GM23338 (cell line): ENCODE measurements at regions not wholly inside any gene's neighbourhood (a gene's known extent, or its start where the extent isn't known, plus 50 kb on each side); places are given as distances from the start of the nearest gene placed in this dataset.

Source experiments
- ATAC-seq: fragments of 200-7000 bp; cut with Tn5 transposase; 3 replicates; pipeline ENCODE4 v1.9.1; 2020
- DNase-seq: peaks from one replicate; pipeline ENCODE4 v3.0.0-alpha.2; 2015; ENCODE audit warnings: low spot score
- H2AFZ ChIP-seq: fragments of 200-600 bp; sonication (generic); 2 replicates; pipeline ENCODE4 v1.8.0; 2016; ENCODE audit warnings: antibody characterized with exemption, mild to moderate bottlenecking, moderate library complexity
- H3F3A ChIP-seq: fragments of 200-600 bp; sonication (generic); replicated peaks from 2 replicates; pipeline ENCODE4 v1.8.0; 2017; ENCODE audit warnings: antibody characterized with exemption, mixed run types, low read depth
- H3K27ac ChIP-seq: fragments of 200-600 bp; sonication (generic); 2 replicates; pipeline ENCODE4 v1.6.1; 2016; ENCODE audit warnings: low read depth
- H3K27me3 ChIP-seq: fragments of 200-600 bp; sonication (generic); 2 replicates; pipeline ENCODE4 v1.8.0; 2016; ENCODE audit warnings: mild to moderate bottlenecking, mixed run types, moderate library complexity; ENCODE audit not compliant: insufficient read depth
- H3K36me3 ChIP-seq: fragments of 200-600 bp; sonication (generic); 2 replicates; pipeline ENCODE4 v1.8.0; 2016; ENCODE audit warnings: mild to moderate bottlenecking; ENCODE audit not compliant: insufficient read depth
- H3K4me1 ChIP-seq: fragments of 200-600 bp; sonication (generic); 2 replicates; pipeline ENCODE4 v1.8.0; 2016; ENCODE audit warnings: mild to moderate bottlenecking, moderate library complexity; ENCODE audit not compliant: insufficient read depth
- H3K4me2 ChIP-seq: fragments of 200-600 bp; sonication (generic); 2 replicates; pipeline ENCODE4 v1.7.1; 2017; ENCODE audit warnings: mixed run types
- H3K4me3 ChIP-seq: fragments of 200-600 bp; sonication (generic); 2 replicates; pipeline ENCODE4 v1.6.1; 2016; ENCODE audit warnings: mixed run types
- H3K79me2 ChIP-seq: fragments of 200-600 bp; sonication (generic); replicated peaks from 2 replicates; pipeline ENCODE4 v1.8.0; 2017; ENCODE audit warnings: mild to moderate bottlenecking; ENCODE audit not compliant: insufficient read depth
- H3K9me2 ChIP-seq: fragments of 200-600 bp; sonication (generic); 2 replicates; pipeline ENCODE4 v1.8.0; 2017; ENCODE audit not compliant: insufficient read depth
- H4K20me1 ChIP-seq: fragments of 200-600 bp; sonication (generic); replicated peaks from 2 replicates; pipeline ENCODE4 v1.8.0; 2017; ENCODE audit warnings: mild to moderate bottlenecking; ENCODE audit not compliant: insufficient read depth
- H3K27ac Mint-ChIP-seq: 2 replicates; pipeline ENCODE4 v1.8.0; 2020; ENCODE audit warnings: inconsistent platforms, mild to moderate bottlenecking, moderate library complexity, mixed read lengths
- H3K27me3 Mint-ChIP-seq: 3 replicates; pipeline ENCODE4 v1.8.0; 2022; ENCODE audit warnings: low read depth, mild to moderate bottlenecking, moderate library complexity, mixed read lengths, inconsistent platforms; ENCODE audit not compliant: insufficient read depth, poor library complexity
- H3K36me3 Mint-ChIP-seq: 3 replicates; pipeline ENCODE4 v1.8.0; 2021; ENCODE audit warnings: low read depth, mild to moderate bottlenecking, inconsistent platforms, moderate library complexity, mixed read lengths
- H3K4me1 Mint-ChIP-seq: 3 replicates; pipeline ENCODE4 v1.8.0; 2020; ENCODE audit warnings: mild to moderate bottlenecking, inconsistent platforms, mixed read lengths
- H3K4me3 Mint-ChIP-seq: 3 replicates; pipeline ENCODE4 v1.8.0; 2021; ENCODE audit warnings: moderate library complexity, mild to moderate bottlenecking, inconsistent platforms, mixed read lengths
- H3K9me3 Mint-ChIP-seq: 3 replicates; pipeline ENCODE4 v1.8.0; 2020; ENCODE audit warnings: moderate library complexity, mild to moderate bottlenecking, inconsistent platforms, mixed read lengths
- CREB1 ChIP-seq: fragments of 250-450 bp; sonication (Bioruptor Pico); IDR thresholded peaks from 2 replicates; pipeline ENCODE4 v1.5.0; 2020; ENCODE audit warnings: low read depth, mild to moderate bottlenecking, moderate library complexity
- EZH2 ChIP-seq: fragments of 200-600 bp; sonication (generic); IDR thresholded peaks from one replicate; pipeline ENCODE4 v1.8.0; 2017; ENCODE audit warnings: antibody characterized with exemption, mild to moderate bottlenecking, low read depth; ENCODE audit not compliant: unreplicated experiment
- EZH2phosphoT487 ChIP-seq: fragments of 200-600 bp; sonication (generic); IDR thresholded peaks from one replicate; pipeline ENCODE4 v1.8.1; 2018; ENCODE audit warnings: antibody characterized with exemption; ENCODE audit not compliant: unreplicated experiment
- JUNB ChIP-seq: IDR thresholded peaks from one replicate; pipeline ENCODE4 v1.6.1; 2016; ENCODE audit warnings: antibody characterized with exemption; ENCODE audit not compliant: unreplicated experiment
- NANOG ChIP-seq: IDR thresholded peaks from 2 replicates; pipeline ENCODE4 v1.6.1; 2016; ENCODE audit warnings: antibody characterized with exemption, borderline replicate concordance
- POLR2AphosphoS5 ChIP-seq: IDR thresholded peaks from 2 replicates; pipeline ENCODE4 v1.6.1; 2016; ENCODE audit warnings: antibody characterized with exemption, low read depth
- REST ChIP-seq: IDR thresholded peaks from one replicate; pipeline ENCODE4 v1.6.1; 2018; ENCODE audit warnings: antibody characterized with exemption; ENCODE audit not compliant: unreplicated experiment
- STAT1 ChIP-seq: IDR thresholded peaks from one replicate; pipeline ENCODE4 v1.6.1; 2016; ENCODE audit warnings: antibody characterized with exemption; ENCODE audit not compliant: unreplicated experiment
- ZNF114 ChIP-seq: fragments of 250-450 bp; sonication (Bioruptor Pico); IDR thresholded peaks from 2 replicates; pipeline ENCODE4 v1.5.0; 2020; ENCODE audit warnings: mild to moderate bottlenecking, moderate library complexity
- ZNF331 ChIP-seq: fragments of 250-450 bp; sonication (Bioruptor Pico); IDR thresholded peaks from 2 replicates; pipeline ENCODE4 v1.5.0; 2020; ENCODE audit warnings: low read depth, mild to moderate bottlenecking, moderate library complexity
- TF ChIP-seq, protein P1 (sequence below): IDR thresholded peaks from 2 replicates; pipeline ENCODE4 v1.6.1; 2016; ENCODE audit warnings: antibody characterized with exemption
- TF ChIP-seq, protein P2 (sequence below): fragments of 250-450 bp; sonication (Bioruptor Pico); IDR thresholded peaks from 2 replicates; pipeline ENCODE4 v1.5.0; 2020; ENCODE audit warnings: mild to moderate bottlenecking, moderate library complexity

DNA sequence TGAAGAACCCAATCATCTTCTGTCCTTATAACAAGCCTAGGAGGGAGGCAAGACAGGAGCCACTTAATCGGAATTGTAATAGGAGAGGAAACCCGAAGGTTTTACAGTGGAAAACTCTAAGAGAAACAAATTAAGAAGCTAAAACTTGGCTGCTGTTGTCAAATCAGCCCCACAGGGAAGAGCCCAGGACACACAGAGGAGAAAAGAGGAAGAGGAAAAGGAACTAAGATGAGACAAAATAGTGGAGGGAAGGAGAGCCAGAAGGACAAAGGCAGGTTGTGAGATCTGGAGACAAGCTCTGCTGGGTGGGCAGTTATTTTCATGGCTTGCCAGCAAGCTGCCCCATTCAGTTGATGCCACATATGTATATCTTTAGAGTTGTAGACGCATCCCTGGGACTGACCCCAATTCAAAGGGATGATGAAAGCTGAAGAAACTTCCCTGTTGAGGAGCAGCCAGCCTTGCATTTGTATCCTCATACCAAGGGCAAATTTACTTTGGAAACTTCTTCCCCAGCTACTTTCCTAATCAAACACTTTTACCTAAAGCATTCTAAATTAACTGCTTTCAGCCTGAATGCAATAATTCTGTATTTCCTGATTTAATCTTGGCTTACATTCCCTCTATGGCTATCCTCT lies 499.8 kb upstream of the MEIS1 start (continued):
- TF ChIP-seq, protein P1, sequence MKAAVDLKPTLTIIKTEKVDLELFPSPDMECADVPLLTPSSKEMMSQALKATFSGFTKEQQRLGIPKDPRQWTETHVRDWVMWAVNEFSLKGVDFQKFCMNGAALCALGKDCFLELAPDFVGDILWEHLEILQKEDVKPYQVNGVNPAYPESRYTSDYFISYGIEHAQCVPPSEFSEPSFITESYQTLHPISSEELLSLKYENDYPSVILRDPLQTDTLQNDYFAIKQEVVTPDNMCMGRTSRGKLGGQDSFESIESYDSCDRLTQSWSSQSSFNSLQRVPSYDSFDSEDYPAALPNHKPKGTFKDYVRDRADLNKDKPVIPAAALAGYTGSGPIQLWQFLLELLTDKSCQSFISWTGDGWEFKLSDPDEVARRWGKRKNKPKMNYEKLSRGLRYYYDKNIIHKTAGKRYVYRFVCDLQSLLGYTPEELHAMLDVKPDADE = no peak
- TF ChIP-seq, protein P2, sequence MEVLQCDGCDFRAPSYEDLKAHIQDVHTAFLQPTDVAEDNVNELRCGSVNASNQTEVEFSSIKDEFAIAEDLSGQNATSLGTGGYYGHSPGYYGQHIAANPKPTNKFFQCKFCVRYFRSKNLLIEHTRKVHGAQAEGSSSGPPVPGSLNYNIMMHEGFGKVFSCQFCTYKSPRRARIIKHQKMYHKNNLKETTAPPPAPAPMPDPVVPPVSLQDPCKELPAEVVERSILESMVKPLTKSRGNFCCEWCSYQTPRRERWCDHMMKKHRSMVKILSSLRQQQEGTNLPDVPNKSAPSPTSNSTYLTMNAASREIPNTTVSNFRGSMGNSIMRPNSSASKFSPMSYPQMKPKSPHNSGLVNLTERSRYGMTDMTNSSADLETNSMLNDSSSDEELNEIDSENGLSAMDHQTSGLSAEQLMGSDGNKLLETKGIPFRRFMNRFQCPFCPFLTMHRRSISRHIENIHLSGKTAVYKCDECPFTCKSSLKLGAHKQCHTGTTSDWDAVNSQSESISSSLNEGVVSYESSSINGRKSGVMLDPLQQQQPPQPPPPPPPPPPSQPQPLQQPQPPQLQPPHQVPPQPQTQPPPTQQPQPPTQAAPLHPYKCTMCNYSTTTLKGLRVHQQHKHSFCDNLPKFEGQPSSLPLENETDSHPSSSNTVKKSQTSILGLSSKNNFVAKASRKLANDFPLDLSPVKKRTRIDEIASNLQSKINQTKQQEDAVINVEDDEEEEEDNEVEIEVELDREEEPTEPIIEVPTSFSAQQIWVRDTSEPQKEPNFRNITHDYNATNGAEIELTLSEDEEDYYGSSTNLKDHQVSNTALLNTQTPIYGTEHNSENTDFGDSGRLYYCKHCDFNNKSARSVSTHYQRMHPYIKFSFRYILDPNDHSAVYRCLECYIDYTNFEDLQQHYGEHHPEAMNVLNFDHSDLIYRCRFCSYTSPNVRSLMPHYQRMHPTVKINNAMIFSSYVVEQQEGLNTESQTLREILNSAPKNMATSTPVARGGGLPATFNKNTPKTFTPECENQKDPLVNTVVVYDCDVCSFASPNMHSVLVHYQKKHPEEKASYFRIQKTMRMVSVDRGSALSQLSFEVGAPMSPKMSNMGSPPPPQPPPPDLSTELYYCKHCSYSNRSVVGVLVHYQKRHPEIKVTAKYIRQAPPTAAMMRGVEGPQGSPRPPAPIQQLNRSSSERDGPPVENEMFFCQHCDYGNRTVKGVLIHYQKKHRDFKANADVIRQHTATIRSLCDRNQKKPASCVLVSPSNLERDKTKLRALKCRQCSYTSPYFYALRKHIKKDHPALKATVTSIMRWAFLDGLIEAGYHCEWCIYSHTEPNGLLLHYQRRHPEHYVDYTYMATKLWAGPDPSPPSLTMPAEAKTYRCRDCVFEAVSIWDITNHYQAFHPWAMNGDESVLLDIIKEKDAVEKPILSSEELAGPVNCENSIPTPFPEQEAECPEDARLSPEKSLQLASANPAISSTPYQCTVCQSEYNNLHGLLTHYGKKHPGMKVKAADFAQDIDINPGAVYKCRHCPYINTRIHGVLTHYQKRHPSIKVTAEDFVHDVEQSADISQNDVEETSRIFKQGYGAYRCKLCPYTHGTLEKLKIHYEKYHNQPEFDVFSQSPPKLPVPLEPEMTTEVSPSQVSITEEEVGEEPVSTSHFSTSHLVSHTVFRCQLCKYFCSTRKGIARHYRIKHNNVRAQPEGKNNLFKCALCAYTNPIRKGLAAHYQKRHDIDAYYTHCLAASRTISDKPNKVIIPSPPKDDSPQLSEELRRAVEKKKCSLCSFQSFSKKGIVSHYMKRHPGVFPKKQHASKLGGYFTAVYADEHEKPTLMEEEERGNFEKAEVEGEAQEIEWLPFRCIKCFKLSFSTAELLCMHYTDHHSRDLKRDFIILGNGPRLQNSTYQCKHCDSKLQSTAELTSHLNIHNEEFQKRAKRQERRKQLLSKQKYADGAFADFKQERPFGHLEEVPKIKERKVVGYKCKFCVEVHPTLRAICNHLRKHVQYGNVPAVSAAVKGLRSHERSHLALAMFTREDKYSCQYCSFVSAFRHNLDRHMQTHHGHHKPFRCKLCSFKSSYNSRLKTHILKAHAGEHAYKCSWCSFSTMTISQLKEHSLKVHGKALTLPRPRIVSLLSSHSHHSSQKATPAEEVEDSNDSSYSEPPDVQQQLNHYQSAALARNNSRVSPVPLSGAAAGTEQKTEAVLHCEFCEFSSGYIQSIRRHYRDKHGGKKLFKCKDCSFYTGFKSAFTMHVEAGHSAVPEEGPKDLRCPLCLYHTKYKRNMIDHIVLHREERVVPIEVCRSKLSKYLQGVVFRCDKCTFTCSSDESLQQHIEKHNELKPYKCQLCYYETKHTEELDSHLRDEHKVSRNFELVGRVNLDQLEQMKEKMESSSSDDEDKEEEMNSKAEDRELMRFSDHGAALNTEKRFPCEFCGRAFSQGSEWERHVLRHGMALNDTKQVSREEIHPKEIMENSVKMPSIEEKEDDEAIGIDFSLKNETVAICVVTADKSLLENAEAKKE (CRISPR knock-in tag) = no peak
- TF ChIP-seq EZH2phosphoT487 = no peak
- TF ChIP-seq POLR2AphosphoS5 = no peak
- TF ChIP-seq NANOG = no peak
- no peak for TF ChIP-seq ZNF331 (CRISPR knock-in tag)
- TF ChIP-seq STAT1 = no peak
- no peak for TF ChIP-seq CREB1 (CRISPR knock-in tag)
- TF ChIP-seq ZNF114 (CRISPR knock-in tag) = no peak

GRCh38 chr2:65932571-65932970 lies 500.2 kb upstream of the SPRED2 start:
- Histone ChIP-seq H3K4me2 (no peak overlapping the region), H3K27ac (no peak overlapping the region), H3K36me3 (no peaks in the 10 kb centered on the region), H4K20me1 (no peaks in the 10 kb centered on the region), H3K9me2 (peaks cover 13% of the 10 kb centered on the region), H3K27me3 (no peaks in the 10 kb centered on the region), H3K4me3 (no peak overlapping the region), H2AFZ (no peak overlapping the region), H3K4me1 (no peaks in the 10 kb centered on the region), H3F3A (no peaks in the 10 kb centered on the region), H3K79me2 (no peaks in the 10 kb centered on the region)
- DNase-seq (no peak), ATAC-seq (no peak)
- TF ChIP-seq EZH2 = no peak
- TF ChIP-seq, protein P1 = no peak
- TF ChIP-seq ZNF331 (CRISPR knock-in tag) = no peak
- no peak for TF ChIP-seq JUNB
- TF ChIP-seq NANOG = no peak
- no peak for TF ChIP-seq CREB1 (CRISPR knock-in tag)
- no peak for TF ChIP-seq ZNF114 (CRISPR knock-in tag)
- no peak for TF ChIP-seq REST
- TF ChIP-seq POLR2AphosphoS5 = no peak
- Mint-ChIP-seq H3K27ac (no peak overlapping the region), H3K36me3 (peaks cover 14% of the 10 kb centered on the region; the same call in 2 of the 3 replicates), H3K4me1 (0 out of 3 replicates have a peak, but pooled peaks cover 2% of the 10 kb centered on the region), H3K27me3 (no peaks in the 10 kb centered on the region), H3K9me3 (peaks cover 23% of the 10 kb centered on the region), H3K4me3 (no peak overlapping the region)
